Duodenal mucosa (tissue), 2 donors: ENCODE measurements at regions not wholly inside any gene's neighbourhood (a gene's known extent, or its start where the extent isn't known, plus 50 kb on each side); places are given as distances from the start of the nearest gene placed in this dataset.
"Not testable (repeated sequence)": the region's sequence is repeated elsewhere in the genome, so short reads cannot be mapped to it uniquely, and the experiment has no call there.

Source experiments
- H3K27ac ChIP-seq: one replicate; pipeline ENCODE4 v1.7.0; 2013; ENCODE audit warnings: low read depth, low read length
- H3K27me3 ChIP-seq, 2 donors: one replicate each; pipeline ENCODE4 v1.7.0; 2013; ENCODE audit warnings: low read length in 2 of 2, control low read depth in 1 of 2; ENCODE audit not compliant: insufficient read depth in 2 of 2, control insufficient read depth in 1 of 2
- H3K36me3 ChIP-seq, 2 donors: one replicate each; pipeline ENCODE4 v1.7.0; 2013; ENCODE audit warnings: low read length in 2 of 2, control low read depth in 1 of 2; ENCODE audit not compliant: insufficient read depth in 2 of 2, control insufficient read depth in 1 of 2
- H3K4me1 ChIP-seq, 2 donors: one replicate each; pipeline ENCODE4 v1.7.0; 2013; ENCODE audit warnings: low read length in 2 of 2, control low read depth in 1 of 2; ENCODE audit not compliant: insufficient read depth in 2 of 2, control insufficient read depth in 1 of 2
- H3K4me3 ChIP-seq, 2 donors: one replicate each; pipeline ENCODE4 v1.7.0; 2013; ENCODE audit warnings: low read length in 2 of 2, low read depth in 1 of 2
- H3K9ac ChIP-seq, 2 donors: one replicate each; pipeline ENCODE4 v1.7.0; 2013; ENCODE audit warnings: low read length in 2 of 2, low read depth in 1 of 2
- H3K9me3 ChIP-seq, 2 donors: one replicate each; pipeline ENCODE4 v1.7.0; 2013; ENCODE audit warnings: low read length in 2 of 2, control low read depth in 1 of 2; ENCODE audit not compliant: control insufficient read depth in 1 of 2

DNA sequence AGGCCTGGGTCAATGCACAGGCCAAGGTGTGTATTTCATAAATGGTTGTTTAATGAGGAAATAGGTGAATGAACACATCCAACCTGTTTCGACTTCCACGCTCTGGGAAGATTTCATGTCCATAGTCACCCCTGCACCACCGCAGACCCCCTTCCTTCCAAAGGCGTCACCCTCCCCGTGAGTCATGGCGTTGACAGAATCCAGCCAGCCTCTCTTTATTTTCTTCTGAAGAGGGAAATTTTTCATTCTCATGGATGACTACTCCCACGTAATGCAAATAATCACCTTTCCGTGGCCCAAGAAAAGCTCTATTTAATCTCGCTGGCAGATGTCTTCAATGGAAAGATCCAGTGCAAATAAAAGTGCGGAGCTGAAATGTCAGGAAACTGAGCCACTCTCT, 75.3 kb upstream of the FOXK1 start:
- H3K4me3 ChIP-seq: no peak overlapping the region
- no peaks in the 10 kb centered on the region for H3K4me1 ChIP-seq
- H3K27me3 ChIP-seq: no peaks in the 10 kb centered on the region
- H3K9me3 ChIP-seq: no peaks in the 10 kb centered on the region
- H3K36me3 ChIP-seq: no peaks in the 10 kb centered on the region
- H3K9ac ChIP-seq: no peak overlapping the region
- H3K27ac ChIP-seq: no peak overlapping the region

DNA sequence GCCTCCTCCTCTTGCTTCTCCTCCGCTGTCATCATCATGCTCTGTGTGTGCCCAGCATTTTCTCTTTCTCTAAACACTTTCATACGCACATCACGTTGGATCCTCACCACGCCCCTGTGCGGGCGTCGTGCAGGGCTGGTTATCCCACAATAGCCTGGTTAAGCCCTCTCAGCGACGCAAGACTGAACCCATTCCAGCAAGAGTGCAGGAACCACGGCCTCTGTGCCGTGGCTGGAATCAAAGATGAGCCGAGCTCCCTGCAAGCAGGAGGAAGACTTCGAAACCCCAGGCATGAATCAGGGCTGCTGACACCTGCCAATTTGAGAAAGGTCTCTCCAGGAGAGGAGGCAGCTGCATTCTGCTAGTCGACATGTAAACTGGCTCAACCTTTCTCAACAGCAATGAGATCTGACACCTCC, 74.8 kb upstream of the FOXK1 start:
- no peak overlapping the region for H3K9ac ChIP-seq

GRCh38 chr7:4609576-4609975, 72.5 kb upstream of the FOXK1 start:
- H3K27me3 ChIP-seq, H3K27ac ChIP-seq: not testable (repeated sequence)

More for the DNA sequence above, 74.8 kb upstream of the FOXK1 start:
- no peaks in the 10 kb centered on the region for H3K4me1 ChIP-seq
- no peak overlapping the region for H3K4me3 ChIP-seq
- H3K9me3 ChIP-seq: no peaks in the 10 kb centered on the region
- no peak overlapping the region for H3K27ac ChIP-seq
- no peaks in the 10 kb centered on the region for H3K36me3 ChIP-seq
- no peaks in the 10 kb centered on the region for H3K27me3 ChIP-seq

GRCh38 chr7:4610768-4611467, 71.2 kb upstream of the FOXK1 start:
- Histone ChIP-seq H3K27me3 (no peaks in the 10 kb centered on the region), H3K27ac (no peak overlapping the region), H3K36me3 (no peaks in the 10 kb centered on the region), H3K4me1 (peaks cover 14 to 16% of the 10 kb centered on the region in 2 donors), H3K9ac (no peak overlapping the region), H3K4me3 (no peak overlapping the region), H3K9me3 (no peaks in the 10 kb centered on the region)

More at GRCh38 chr7:4609576-4609975, 72.5 kb upstream of the FOXK1 start:
- H3K9ac ChIP-seq, H3K4me3 ChIP-seq, H3K9me3 ChIP-seq, H3K36me3 ChIP-seq: not testable (repeated sequence)
- peaks cover 14 to 16% of the 10 kb centered on the region in 2 donors for H3K4me1 ChIP-seq

DNA sequence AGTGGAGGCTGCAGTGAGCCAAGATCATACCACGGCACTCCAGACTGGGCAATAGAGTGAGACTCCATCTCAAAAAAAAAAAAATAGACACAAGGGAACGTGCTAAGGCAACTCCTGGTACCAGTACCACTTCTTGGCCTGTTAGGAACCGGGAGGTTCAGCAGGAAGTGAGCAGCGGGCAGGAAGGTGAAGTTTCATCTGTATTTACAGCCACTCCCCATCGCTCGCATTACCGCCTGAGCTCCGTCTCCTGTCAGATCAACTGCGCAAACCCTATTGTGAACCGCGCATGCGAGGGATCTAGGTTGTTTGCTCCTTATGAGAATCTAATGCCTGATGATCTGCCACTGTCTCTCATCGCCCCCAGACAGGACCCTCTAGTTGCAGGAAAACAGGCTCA, 69.9 kb upstream of the FOXK1 start:
- H3K4me1 ChIP-seq: peaks cover 14 to 16% of the 10 kb centered on the region in 2 donors
- H3K27me3 ChIP-seq: no peaks in the 10 kb centered on the region
- no peaks in the 10 kb centered on the region for H3K9me3 ChIP-seq
- no peak overlapping the region for H3K9ac ChIP-seq
- no peak overlapping the region for H3K27ac ChIP-seq
- no peak overlapping the region for H3K4me3 ChIP-seq
- no peaks in the 10 kb centered on the region for H3K36me3 ChIP-seq

GRCh38 chr7:4612939-4613841, 68.9 kb upstream of the FOXK1 start:
- H3K4me3 ChIP-seq: peak overlapping the region; percentile 56 to 62

GRCh38 chr7:4613846-4614548, 68.1 kb upstream of the FOXK1 start:
- peak overlapping the region; percentile 56 to 62 for H3K4me3 ChIP-seq
- no peak overlapping the region for H3K27ac ChIP-seq
- no peaks in the 10 kb centered on the region for H3K36me3 ChIP-seq
- H3K9ac ChIP-seq: no peak overlapping the region
- no peaks in the 10 kb centered on the region for H3K27me3 ChIP-seq
- H3K4me1 ChIP-seq: peaks cover 14 to 16% of the 10 kb centered on the region in 2 donors
- no peaks in the 10 kb centered on the region for H3K9me3 ChIP-seq

More at GRCh38 chr7:4612939-4613841, 68.9 kb upstream of the FOXK1 start:
- peaks cover 14 to 16% of the 10 kb centered on the region in 2 donors for H3K4me1 ChIP-seq
- no peaks in the 10 kb centered on the region for H3K9me3 ChIP-seq
- no peak overlapping the region for H3K27ac ChIP-seq
- H3K36me3 ChIP-seq: no peaks in the 10 kb centered on the region
- H3K27me3 ChIP-seq: no peaks in the 10 kb centered on the region
- peak overlapping the region in 1 of 2 donors; percentile 57 for H3K9ac ChIP-seq

DNA sequence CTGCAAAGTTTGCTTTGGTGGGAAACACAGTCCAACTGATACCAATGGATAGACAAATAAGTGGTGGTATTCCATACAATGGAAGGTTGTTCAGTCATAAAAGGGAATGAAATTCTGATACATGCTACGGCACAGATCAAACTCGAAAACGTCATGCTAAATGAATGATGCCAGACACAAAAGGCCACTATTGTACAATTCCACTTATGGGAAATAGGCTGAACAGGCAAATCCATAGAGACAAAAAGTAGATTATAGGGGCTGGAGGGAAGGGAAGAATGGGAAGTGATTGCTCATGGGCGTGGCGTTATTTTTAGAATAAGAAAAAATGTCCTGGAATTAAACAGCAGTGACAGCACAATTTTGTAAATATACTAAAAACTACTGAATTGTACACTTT, 66.0 kb upstream of the FOXK1 start:
- Histone ChIP-seq H3K4me1 (peaks cover 14 to 20% of the 10 kb centered on the region in 2 donors), H3K9ac (no peak overlapping the region), H3K36me3 (no peaks in the 10 kb centered on the region), H3K9me3 (no peaks in the 10 kb centered on the region), H3K4me3 (no peak overlapping the region), H3K27ac (no peak overlapping the region), H3K27me3 (no peaks in the 10 kb centered on the region)

DNA sequence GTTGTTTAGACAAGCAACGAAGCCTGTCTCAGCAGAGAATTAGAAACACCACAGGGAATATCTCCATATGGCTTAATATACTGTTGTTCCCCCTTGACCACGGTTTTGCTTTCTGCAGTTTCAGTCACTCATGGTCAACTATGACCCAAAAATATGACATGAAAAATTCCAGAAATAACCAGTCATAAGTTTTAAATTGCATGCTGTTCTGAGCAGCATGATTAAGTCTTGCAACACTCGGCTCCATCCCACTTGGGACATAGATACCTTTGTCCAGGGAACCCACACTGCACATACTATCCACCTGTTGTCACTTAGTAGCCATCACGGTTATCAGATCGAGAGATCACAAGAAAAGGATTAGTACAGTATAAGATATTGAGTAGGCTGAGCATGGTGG, 60.7 kb upstream of the FOXK1 start:
- Histone ChIP-seq H3K36me3 (no peaks in the 10 kb centered on the region), H3K27ac (no peak overlapping the region), H3K9me3 (peaks cover 2 to 11% of the 10 kb centered on the region in 2 donors)

More for the DNA sequence above, 60.7 kb upstream of the FOXK1 start:
- H3K4me1 ChIP-seq: peaks cover 4 to 13% of the 10 kb centered on the region in 2 donors
- no peak overlapping the region for H3K9ac ChIP-seq
- H3K4me3 ChIP-seq: no peak overlapping the region
- H3K27me3 ChIP-seq: no peaks in the 10 kb centered on the region
